ENCODE measurements at regions not wholly inside any gene's neighbourhood (a gene's known extent, or its start where the extent isn't known, plus 50 kb on each side); places are given as distances from the start of the nearest gene placed in this dataset.

GRCh38 chr1:164154622-164155021 lies 404.4 kb upstream of the PBX1 start:
- TF ChIP-seq CTCF (IDR thresholded peaks at IDR 0.05) = no peak
- no peak for TF ChIP-seq POLR2A (IDR thresholded peaks at IDR 0.05)
